Parathyroid adenoma (tissue), 2 donors: ENCODE measurements at regions not wholly inside any gene's neighbourhood (a gene's known extent, or its start where the extent isn't known, plus 50 kb on each side); places are given as distances from the start of the nearest gene placed in this dataset.
"Not testable (repeated sequence)": the region's sequence is repeated elsewhere in the genome, so short reads cannot be mapped to it uniquely, and the experiment has no call there.

Experiments
- H2AFZ ChIP-seq: fragments of 300-600 bp; sonication (generic); one replicate; pipeline ENCODE4 v1.7.0; 2017; ENCODE audit warnings: antibody characterized with exemption, mild to moderate bottlenecking
- H3K27ac ChIP-seq: fragments of 300-600 bp; sonication (generic); one replicate; pipeline ENCODE4 v1.7.0; 2017
- H3K27me3 ChIP-seq: fragments of 300-600 bp; sonication (generic); one replicate; pipeline ENCODE4 v1.7.0; 2017; ENCODE audit warnings: low read length; ENCODE audit not compliant: control insufficient read depth, insufficient read depth
- H3K36me3 ChIP-seq: fragments of 300-600 bp; sonication (generic); one replicate; pipeline ENCODE4 v1.7.0; 2017; ENCODE audit warnings: low read length; ENCODE audit not compliant: control insufficient read depth, insufficient read depth
- H3K4me1 ChIP-seq: fragments of 300-600 bp; sonication (generic); one replicate; pipeline ENCODE4 v1.7.0; 2017; ENCODE audit warnings: control low read depth
- H3K4me2 ChIP-seq: fragments of 300-600 bp; sonication (generic); one replicate; pipeline ENCODE4 v1.7.0; 2017; ENCODE audit warnings: low read length
- H3K4me3 ChIP-seq: fragments of 300-600 bp; sonication (generic); one replicate; pipeline ENCODE4 v1.7.0; 2017; ENCODE audit warnings: low read depth, low read length
- H3K79me2 ChIP-seq: fragments of 300-600 bp; sonication (generic); one replicate; pipeline ENCODE4 v1.7.0; 2017; ENCODE audit warnings: control low read depth
- H3K9ac ChIP-seq: fragments of 300-600 bp; sonication (generic); one replicate; pipeline ENCODE4 v1.7.0; 2017; ENCODE audit warnings: mild to moderate bottlenecking
- H3K9me3 ChIP-seq: fragments of 300-600 bp; sonication (generic); one replicate; pipeline ENCODE4 v1.7.0; 2017; ENCODE audit warnings: low read length; ENCODE audit not compliant: control insufficient read depth
- TF ChIP-seq, protein P1 (sequence below): fragments of 300-600 bp; sonication (generic); IDR thresholded peaks from one replicate; pipeline ENCODE4 v1.7.0; 2017; ENCODE audit warnings: antibody characterized with exemption, mild to moderate bottlenecking
- donor health status: primary hyperparathyroidism.

GRCh38 chr7:79977481-79977880 is 157.2 kb upstream of the GNAI1 start:
- no peaks in the 10 kb centered on the region for H3K4me1 ChIP-seq
- H3K36me3 ChIP-seq, result no peaks in the 10 kb centered on the region
- H3K27me3 ChIP-seq, result no peaks in the 10 kb centered on the region

DNA sequence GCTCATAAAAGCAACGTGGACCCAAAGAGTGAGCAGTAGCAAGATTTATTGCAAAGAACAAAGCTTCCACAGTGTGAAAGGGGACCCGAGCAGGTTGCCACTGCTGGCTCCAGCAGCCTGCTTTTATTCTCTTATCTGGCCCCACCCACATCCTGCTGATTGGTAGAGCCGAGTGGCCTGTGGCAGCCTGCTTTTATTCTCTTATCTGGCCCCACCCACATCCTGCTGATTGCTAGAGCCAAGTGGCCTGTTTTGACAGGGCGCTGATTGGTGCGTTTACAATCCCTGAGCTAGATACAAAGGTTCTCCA is 158.0 kb upstream of the GNAI1 start:
- not testable (repeated sequence) for H3K4me2 ChIP-seq, H3K4me3 ChIP-seq, H3K4me1 ChIP-seq, H3K79me2 ChIP-seq, H3K9me3 ChIP-seq, H2AFZ ChIP-seq, H3K9ac ChIP-seq, H3K27me3 ChIP-seq, H3K27ac ChIP-seq, H3K36me3 ChIP-seq

More at GRCh38 chr7:79977481-79977880, 157.2 kb upstream of the GNAI1 start:
- Histone ChIP-seq H3K79me2 (no peaks in the 10 kb centered on the region), H3K9me3 (no peaks in the 10 kb centered on the region), H3K27ac (no peak overlapping the region), H3K9ac (no peak overlapping the region), H2AFZ (no peak overlapping the region), H3K4me2 (no peak overlapping the region), H3K4me3 (no peak overlapping the region)
- TF ChIP-seq, protein P1, sequence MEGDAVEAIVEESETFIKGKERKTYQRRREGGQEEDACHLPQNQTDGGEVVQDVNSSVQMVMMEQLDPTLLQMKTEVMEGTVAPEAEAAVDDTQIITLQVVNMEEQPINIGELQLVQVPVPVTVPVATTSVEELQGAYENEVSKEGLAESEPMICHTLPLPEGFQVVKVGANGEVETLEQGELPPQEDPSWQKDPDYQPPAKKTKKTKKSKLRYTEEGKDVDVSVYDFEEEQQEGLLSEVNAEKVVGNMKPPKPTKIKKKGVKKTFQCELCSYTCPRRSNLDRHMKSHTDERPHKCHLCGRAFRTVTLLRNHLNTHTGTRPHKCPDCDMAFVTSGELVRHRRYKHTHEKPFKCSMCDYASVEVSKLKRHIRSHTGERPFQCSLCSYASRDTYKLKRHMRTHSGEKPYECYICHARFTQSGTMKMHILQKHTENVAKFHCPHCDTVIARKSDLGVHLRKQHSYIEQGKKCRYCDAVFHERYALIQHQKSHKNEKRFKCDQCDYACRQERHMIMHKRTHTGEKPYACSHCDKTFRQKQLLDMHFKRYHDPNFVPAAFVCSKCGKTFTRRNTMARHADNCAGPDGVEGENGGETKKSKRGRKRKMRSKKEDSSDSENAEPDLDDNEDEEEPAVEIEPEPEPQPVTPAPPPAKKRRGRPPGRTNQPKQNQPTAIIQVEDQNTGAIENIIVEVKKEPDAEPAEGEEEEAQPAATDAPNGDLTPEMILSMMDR, result no peak

- H2AFZ ChIP-seq, H3K9ac ChIP-seq, H3K4me3 ChIP-seq, H3K27ac ChIP-seq, H3K4me1 ChIP-seq, H3K4me2 ChIP-seq, H3K9me3 ChIP-seq, H3K27me3 ChIP-seq, H3K36me3 ChIP-seq, H3K79me2 ChIP-seq: not testable (repeated sequence)
These were observed 158.5 kb upstream of the GNAI1 start for GRCh38 chr7:79975986-79976710.

DNA sequence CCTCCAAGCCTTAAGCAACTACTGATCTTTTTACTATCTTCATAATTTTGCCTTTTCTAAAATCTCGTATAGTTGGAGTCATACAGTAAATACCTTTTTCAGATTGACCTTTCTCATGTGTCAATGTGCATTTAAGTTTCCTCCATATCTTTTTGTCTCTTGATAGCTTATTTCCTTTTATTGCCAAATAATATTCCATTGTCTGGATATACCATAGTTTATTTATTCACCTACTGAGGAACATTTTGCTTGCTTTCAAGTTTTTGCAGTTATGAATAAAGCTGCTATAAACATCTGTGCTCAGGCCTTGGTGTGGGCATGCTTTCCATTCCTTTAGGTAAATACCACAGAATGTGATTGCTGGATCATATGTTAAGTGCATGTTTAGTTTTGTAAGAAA is 161.2 kb upstream of the GNAI1 start:
- no peak overlapping the region for H3K27ac ChIP-seq
- TF ChIP-seq, protein P1, result no peak

DNA sequence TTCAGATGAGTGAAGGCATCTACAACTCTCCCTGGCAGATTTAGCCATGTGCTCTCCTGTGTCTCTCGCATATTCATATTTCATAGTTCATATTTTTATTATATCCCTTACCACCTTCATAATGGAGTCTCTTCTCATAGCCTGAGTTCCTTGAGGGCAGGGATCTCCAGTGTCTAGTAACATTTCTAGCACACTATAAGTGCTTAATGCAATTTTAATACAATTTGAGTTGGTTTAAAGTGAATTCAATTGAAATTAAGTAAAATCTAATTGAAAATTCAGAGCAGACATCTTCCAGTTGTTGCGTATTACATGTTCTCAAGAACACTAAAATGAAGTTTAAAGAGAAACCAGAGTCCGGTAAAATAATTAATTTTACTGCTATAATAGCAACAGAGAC is 163.6 kb upstream of the GNAI1 start:
- Histone ChIP-seq H3K9me3 (no peaks in the 10 kb centered on the region), H2AFZ (no peak overlapping the region), H3K4me1 (no peaks in the 10 kb centered on the region), H3K4me3 (no peak overlapping the region), H3K27ac (no peak overlapping the region), H3K27me3 (no peaks in the 10 kb centered on the region), H3K36me3 (no peaks in the 10 kb centered on the region), H3K4me2 (no peak overlapping the region), H3K79me2 (no peaks in the 10 kb centered on the region), H3K9ac (no peak overlapping the region)
- TF ChIP-seq, protein P1, result no peak

More for the DNA sequence above, 161.2 kb upstream of the GNAI1 start:
- H3K36me3 ChIP-seq, result no peaks in the 10 kb centered on the region
- H3K4me3 ChIP-seq, result no peak overlapping the region
- no peak overlapping the region for H3K9ac ChIP-seq
- no peak overlapping the region for H3K4me2 ChIP-seq
- no peaks in the 10 kb centered on the region for H3K79me2 ChIP-seq
- no peaks in the 10 kb centered on the region for H3K9me3 ChIP-seq
- H3K27me3 ChIP-seq, result no peaks in the 10 kb centered on the region
- no peaks in the 10 kb centered on the region for H3K4me1 ChIP-seq
- H2AFZ ChIP-seq, result no peak overlapping the region

GRCh38 chr7:79968894-79969293 is 165.7 kb upstream of the GNAI1 start:
- Histone ChIP-seq H3K27me3 (no peaks in the 10 kb centered on the region), H3K9ac (no peak overlapping the region), H3K4me3 (no peak overlapping the region), H3K79me2 (no peaks in the 10 kb centered on the region), H2AFZ (no peak overlapping the region), H3K4me1 (no peaks in the 10 kb centered on the region), H3K4me2 (no peak overlapping the region), H3K27ac (no peak overlapping the region), H3K9me3 (no peaks in the 10 kb centered on the region), H3K36me3 (no peaks in the 10 kb centered on the region)
- TF ChIP-seq, protein P1, result no peak
